OCI-LY1 (cell line): ENCODE measurements at regions not wholly inside any gene's neighbourhood (a gene's known extent, or its start where the extent isn't known, plus 50 kb on each side); places are given as distances from the start of the nearest gene placed in this dataset.

Source experiments
- CTCF ChIP-seq: fragments of 200-600 bp; sonication (generic), shearing (Covaris generic); IDR thresholded peaks from 2 replicates; pipeline ENCODE4 v1.5.1; 2017; ENCODE audit warnings: mild to moderate bottlenecking, antibody characterized with exemption, low read length, moderate library complexity, mixed read lengths
- EZH2 ChIP-seq: fragments of 200-600 bp; sonication (generic), shearing (Covaris generic); IDR thresholded peaks from 2 replicates; pipeline ENCODE4 v1.8.0; 2017; ENCODE audit warnings: borderline replicate concordance, mixed run types, mild to moderate bottlenecking, antibody characterized with exemption, low read length, moderate library complexity, mixed read lengths

GRCh38 chr3:64825404-64826120, 137.8 kb upstream of the ADAMTS9 start:
- no peak for TF ChIP-seq CTCF
- TF ChIP-seq EZH2: no peak
